PC-3 (cell line): ENCODE measurements at regions not wholly inside any gene's neighbourhood (a gene's known extent, or its start where the extent isn't known, plus 50 kb on each side); places are given as distances from the start of the nearest gene placed in this dataset.
A peak's percentile ranks its signal among the peaks of the same experiment; 100 is the strongest.
"Not testable (repeated sequence)": the region's sequence is repeated elsewhere in the genome, so short reads cannot be mapped to it uniquely, and the experiment has no call there.

Experiments used
- ATAC-seq: fragments of 200-7000 bp; cut with Tn5 transposase; 2 replicates; pipeline ENCODE4 v1.9.1; 2020; ENCODE audit warnings: mild to moderate bottlenecking, moderate library complexity
- BruUV-seq: library from RNA; stranded (reverse); fragments of 400-500 nt; replicated peaks from 2 replicates; lab custom pipeline; 2021; lab: Mats Ljungman, UMichigan
- CTCF ChIA-PET: fragments of 300-600 bp; sonication (Branson Sonifier 250); formaldehyde crosslinking; loops from one replicate; lab custom pipeline; 2022; ENCODE audit warnings: antibody characterized with exemption; lab: Charles Lee
- POLR2A ChIA-PET: fragments of 300-600 bp; sonication (Branson Sonifier 250); formaldehyde crosslinking; loops from one replicate; lab custom pipeline; 2022; ENCODE audit warnings: antibody characterized with exemption; ENCODE audit not compliant: unreplicated experiment; lab: Charles Lee
- DNase-seq: peaks from one replicate; pipeline ENCODE4 v3.0.0-alpha.2; 2015
- H2AFZ ChIP-seq: fragments of 300-600 bp; sonication (generic); 2 replicates; pipeline ENCODE4 v1.6.0; 2016; ENCODE audit warnings: antibody characterized with exemption, low read length
- H3F3A ChIP-seq: fragments of 300-600 bp; sonication (generic); one replicate; pipeline ENCODE4 v1.6.0; 2017; ENCODE audit warnings: antibody characterized with exemption, low read length, control low read depth, mild to moderate bottlenecking; ENCODE audit not compliant: unreplicated experiment
- H3K27ac ChIP-seq: fragments of 300-600 bp; sonication (generic); 2 replicates; pipeline ENCODE4 v1.5.1; 2016; ENCODE audit warnings: mild to moderate bottlenecking, low read length
- H3K27me3 ChIP-seq: fragments of 300-600 bp; sonication (generic); 2 replicates; pipeline ENCODE4 v1.6.1; 2016; ENCODE audit warnings: low read length, mixed read lengths
- H3K36me3 ChIP-seq: fragments of 300-600 bp; sonication (generic); 2 replicates; pipeline ENCODE4 v1.6.1; 2016; ENCODE audit warnings: low read depth, mixed run types, low read length, mixed read lengths
- H3K4me1 ChIP-seq: fragments of 300-600 bp; sonication (generic); 2 replicates; pipeline ENCODE4 v1.5.1; 2016; ENCODE audit warnings: low read length; ENCODE audit not compliant: insufficient read depth
- H3K4me2 ChIP-seq: fragments of 300-600 bp; sonication (generic); 2 replicates; pipeline ENCODE4 v1.6.0; 2016; ENCODE audit warnings: low read length
- H3K4me3 ChIP-seq: fragments of 300-600 bp; sonication (generic); 2 replicates; pipeline ENCODE4 v1.5.1; 2016; ENCODE audit warnings: mild to moderate bottlenecking, low read length, mixed read lengths
- H3K79me2 ChIP-seq: fragments of 300-600 bp; sonication (generic); 2 replicates; pipeline ENCODE4 v1.6.1; 2017; ENCODE audit warnings: low read length, mixed read lengths
- H3K9ac ChIP-seq: fragments of 300-600 bp; sonication (generic); 2 replicates; pipeline ENCODE4 v1.6.0; 2016; ENCODE audit warnings: mild to moderate bottlenecking, low read length
- H3K9me2 ChIP-seq: fragments of 300-600 bp; sonication (generic); replicated peaks from 2 replicates; pipeline ENCODE4 v1.6.1; 2016; ENCODE audit warnings: mixed run types, low read length, mixed read lengths
- H3K9me3 ChIP-seq: fragments of 300-600 bp; sonication (generic); 2 replicates; pipeline ENCODE4 v1.6.1; 2016; ENCODE audit warnings: low read length, mixed read lengths
- H4K20me1 ChIP-seq: fragments of 300-600 bp; sonication (generic); 2 replicates; pipeline ENCODE4 v1.6.1; 2016; ENCODE audit warnings: low read length, mixed read lengths
- CTCF ChIP-seq: fragments of 300-600 bp; sonication (generic); conservative IDR thresholded peaks from 2 replicates; pipeline ENCODE4 v1.5.1; 2017; ENCODE audit warnings: antibody characterized with exemption, low read depth, mild to moderate bottlenecking, low read length
- EZH2 ChIP-seq: fragments of 300-600 bp; sonication (generic); IDR thresholded peaks from one replicate; pipeline ENCODE4 v1.6.1; 2017; ENCODE audit warnings: antibody characterized with exemption, mild to moderate bottlenecking, low read length; ENCODE audit not compliant: unreplicated experiment
- EZH2phosphoT487 ChIP-seq: fragments of 300-600 bp; sonication (generic); IDR thresholded peaks from 2 replicates; pipeline ENCODE4 v1.6.1; 2018; ENCODE audit warnings: mild to moderate bottlenecking, antibody characterized with exemption, low read length, borderline replicate concordance
- intact Hi-C: fragments of 100-400 bp; cut with micrococcal nuclease; formaldehyde crosslinking; loops from 2 replicates; pipeline ENCODE4 v1.9.0; 2023

DNA sequence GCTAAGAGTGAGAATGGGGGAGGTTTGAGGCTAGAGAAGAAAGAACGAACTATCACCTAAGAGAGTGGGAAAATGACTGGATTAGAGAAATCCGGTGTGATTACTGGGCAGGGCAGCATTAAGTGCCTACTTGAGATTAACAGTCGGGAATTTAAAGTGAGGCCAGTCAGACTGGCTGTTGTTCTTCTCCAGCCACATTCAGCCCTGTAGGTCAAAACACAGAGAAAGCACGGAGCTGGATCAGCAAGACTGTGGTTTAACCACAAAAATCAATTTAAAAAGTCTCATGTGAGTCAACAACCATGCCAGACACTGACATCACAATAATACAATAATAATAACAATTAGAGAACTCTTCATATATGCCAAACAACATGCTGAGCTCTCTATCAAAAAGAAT lies 301.9 kb upstream of the SGK1 start:
- ChIA-PET POLR2A (no interaction called here), CTCF (no interaction called here)
- ATAC-seq (no peak), DNase-seq (peak; percentile 18)
- no peak overlapping the region for H3K4me2 ChIP-seq
- H3F3A ChIP-seq, result no peaks in the 10 kb centered on the region
- H3K27me3 ChIP-seq, result no peaks in the 10 kb centered on the region
- H3K79me2 ChIP-seq, result no peaks in the 10 kb centered on the region
- no TSS peak for BruUV-seq
- peaks cover 11% of the 10 kb centered on the region for H3K4me1 ChIP-seq
- H4K20me1 ChIP-seq, result no peaks in the 10 kb centered on the region
- no peaks in the 10 kb centered on the region for H3K9me2 ChIP-seq
- H3K27ac ChIP-seq, result no peak overlapping the region
- intact Hi-C loops, result no loop called here
- H3K4me3 ChIP-seq, result no peak overlapping the region
- H3K9me3 ChIP-seq, result no peaks in the 10 kb centered on the region
- no peak overlapping the region for H3K9ac ChIP-seq
- H2AFZ ChIP-seq, result no peak overlapping the region
- TF ChIP-seq CTCF (no peak), EZH2 (no peak), EZH2phosphoT487 (no peak)
- no peaks in the 10 kb centered on the region for H3K36me3 ChIP-seq

- Histone ChIP-seq H3K9ac (no peak overlapping the region), H4K20me1 (no peaks in the 10 kb centered on the region), H3K4me3 (no peak overlapping the region), H3K4me2 (no peak overlapping the region), H3K27me3 (no peaks in the 10 kb centered on the region), H3K4me1 (peaks cover 11% of the 10 kb centered on the region), H3K36me3 (no peaks in the 10 kb centered on the region), H3K27ac (no peak overlapping the region), H3K9me2 (no peaks in the 10 kb centered on the region), H3K79me2 (no peaks in the 10 kb centered on the region), H2AFZ (no peak overlapping the region), H3F3A (no peaks in the 10 kb centered on the region), H3K9me3 (no peaks in the 10 kb centered on the region)
- no peak for TF ChIP-seq EZH2
- no peak for TF ChIP-seq EZH2phosphoT487
- no peak for TF ChIP-seq CTCF
- intact Hi-C loops, result no loop called here
- ChIA-PET POLR2A (no interaction called here), CTCF (no interaction called here)
- no TSS peak for BruUV-seq
- no peak for DNase-seq
- ATAC-seq, result no peak
These were observed 301.2 kb upstream of the SGK1 start for GRCh38 chr6:134619077-134619476.

- CTCF ChIA-PET, result no interaction called here
- TF ChIP-seq EZH2phosphoT487, result no peak
- TF ChIP-seq EZH2, result no peak
- no peak for TF ChIP-seq CTCF
These were observed 296.9 kb upstream of the SGK1 start for GRCh38 chr6:134614606-134615485.

DNA sequence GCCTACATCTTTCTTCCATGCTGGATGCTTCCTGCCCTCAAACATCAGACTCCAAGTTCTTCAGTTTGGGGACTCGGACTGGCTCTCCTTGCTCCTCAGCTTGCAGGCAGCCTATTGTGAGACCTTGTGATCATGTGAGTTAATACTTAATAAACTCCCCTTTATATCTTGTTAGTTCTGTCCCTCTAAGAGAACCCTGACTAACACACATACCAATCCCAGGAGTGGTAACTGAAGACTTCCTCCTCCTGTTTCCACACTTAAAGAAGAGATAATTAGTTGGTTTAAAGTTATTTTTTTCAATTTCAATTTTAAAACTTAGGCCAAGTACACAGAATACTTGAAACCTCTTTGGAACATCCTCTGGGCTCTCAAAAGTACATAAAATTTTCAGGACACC lies 294.2 kb upstream of the SGK1 start:
- H3K9me2 ChIP-seq, H3K27ac ChIP-seq, H3K4me2 ChIP-seq, H3K79me2 ChIP-seq, H4K20me1 ChIP-seq, H2AFZ ChIP-seq, DNase-seq, H3K9ac ChIP-seq, H3K4me3 ChIP-seq, ATAC-seq, H3K36me3 ChIP-seq, POLR2A ChIA-PET, CTCF ChIA-PET, H3K27me3 ChIP-seq, H3K4me1 ChIP-seq, intact Hi-C loops, H3K9me3 ChIP-seq, H3F3A ChIP-seq, BruUV-seq: not testable (repeated sequence)

More at GRCh38 chr6:134614606-134615485, 296.9 kb upstream of the SGK1 start:
- POLR2A ChIA-PET, result interaction anchor here (0.6 kb wide), 1 partner anchor 74 kb away, joined by 3 read pairs; no protein-coding TSS in a partner anchor
- no peaks in the 10 kb centered on the region for H3K9me2 ChIP-seq
- H3K79me2 ChIP-seq, result no peaks in the 10 kb centered on the region
- no peak overlapping the region for H3K4me3 ChIP-seq
- no peak overlapping the region for H3K4me2 ChIP-seq
- ATAC-seq (no peak), DNase-seq (no peak)
- H3K27me3 ChIP-seq, result no peaks in the 10 kb centered on the region
- BruUV-seq, result no TSS peak
- intact Hi-C loops, result no loop called here
- no peaks in the 10 kb centered on the region for H3K9me3 ChIP-seq
- no peaks in the 10 kb centered on the region for H4K20me1 ChIP-seq
- H3K27ac ChIP-seq, result no peak overlapping the region
- H3K9ac ChIP-seq, result no peak overlapping the region
- H3K4me1 ChIP-seq, result no peaks in the 10 kb centered on the region
- no peak overlapping the region for H2AFZ ChIP-seq
- H3F3A ChIP-seq, result no peaks in the 10 kb centered on the region
- H3K36me3 ChIP-seq, result no peaks in the 10 kb centered on the region
